ENCODE measurements at regions not wholly inside any gene's neighbourhood (a gene's known extent, or its start where the extent isn't known, plus 50 kb on each side); places are given as distances from the start of the nearest gene placed in this dataset.

DNA sequence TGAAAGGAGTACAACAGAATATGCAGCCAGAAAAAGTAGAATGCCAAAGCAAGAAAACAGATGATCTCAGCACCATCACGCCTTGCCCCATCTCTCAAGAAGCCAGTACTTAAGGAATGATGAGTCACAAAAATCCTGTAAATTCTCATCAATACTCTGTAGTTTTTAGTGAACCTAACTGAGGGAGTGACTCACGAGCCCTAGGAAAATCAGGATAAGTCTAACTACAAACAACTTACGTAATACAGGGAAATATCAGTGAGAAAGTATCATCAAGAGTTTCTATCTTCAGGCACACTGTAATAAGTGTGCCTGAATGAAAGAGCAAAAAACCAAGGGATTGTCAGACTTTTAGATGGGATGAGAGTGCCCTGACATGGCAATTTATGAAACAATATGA lies 644.4 kb downstream of the STPG2 start:
- DNase-seq (ENCODE audit: low spot score): no peak
- TF ChIP-seq, protein P1, sequence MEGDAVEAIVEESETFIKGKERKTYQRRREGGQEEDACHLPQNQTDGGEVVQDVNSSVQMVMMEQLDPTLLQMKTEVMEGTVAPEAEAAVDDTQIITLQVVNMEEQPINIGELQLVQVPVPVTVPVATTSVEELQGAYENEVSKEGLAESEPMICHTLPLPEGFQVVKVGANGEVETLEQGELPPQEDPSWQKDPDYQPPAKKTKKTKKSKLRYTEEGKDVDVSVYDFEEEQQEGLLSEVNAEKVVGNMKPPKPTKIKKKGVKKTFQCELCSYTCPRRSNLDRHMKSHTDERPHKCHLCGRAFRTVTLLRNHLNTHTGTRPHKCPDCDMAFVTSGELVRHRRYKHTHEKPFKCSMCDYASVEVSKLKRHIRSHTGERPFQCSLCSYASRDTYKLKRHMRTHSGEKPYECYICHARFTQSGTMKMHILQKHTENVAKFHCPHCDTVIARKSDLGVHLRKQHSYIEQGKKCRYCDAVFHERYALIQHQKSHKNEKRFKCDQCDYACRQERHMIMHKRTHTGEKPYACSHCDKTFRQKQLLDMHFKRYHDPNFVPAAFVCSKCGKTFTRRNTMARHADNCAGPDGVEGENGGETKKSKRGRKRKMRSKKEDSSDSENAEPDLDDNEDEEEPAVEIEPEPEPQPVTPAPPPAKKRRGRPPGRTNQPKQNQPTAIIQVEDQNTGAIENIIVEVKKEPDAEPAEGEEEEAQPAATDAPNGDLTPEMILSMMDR (IDR thresholded peaks at IDR 0.05): no peak
- no peak overlapping the region for H3K27ac ChIP-seq
- H3K4me3 ChIP-seq: no peak overlapping the region

- no peak for DNase-seq (ENCODE audit: low spot score)
- Histone ChIP-seq H3K27ac (no peak overlapping the region), H3K4me3 (no peak overlapping the region)
- TF ChIP-seq, protein P1 (IDR thresholded peaks at IDR 0.05): no peak
These were observed 642.9 kb downstream of the STPG2 start for GRCh38 chr4:97500423-97500822.

- no peak for DNase-seq (ENCODE audit: low spot score)
- Histone ChIP-seq H3K27ac (no peak overlapping the region), H3K4me3 (no peak overlapping the region)
- TF ChIP-seq, protein P1 (IDR thresholded peaks at IDR 0.05): no peak
These were observed 638.6 kb downstream of the STPG2 start for GRCh38 chr4:97504713-97505112.

GRCh38 chr4:97507587-97508245 lies 635.6 kb downstream of the STPG2 start:
- TF ChIP-seq, protein P1 (IDR thresholded peaks at IDR 0.05): no peak
- Histone ChIP-seq H3K4me3 (no peak overlapping the region), H3K27ac (no peak overlapping the region)
- no peak for DNase-seq (ENCODE audit: low spot score)

Data from coronary artery (tissue), 2 donors.